ENCODE measurements at regions not wholly inside any gene's neighbourhood (a gene's known extent, or its start where the extent isn't known, plus 50 kb on each side); places are given as distances from the start of the nearest gene placed in this dataset.

DNA sequence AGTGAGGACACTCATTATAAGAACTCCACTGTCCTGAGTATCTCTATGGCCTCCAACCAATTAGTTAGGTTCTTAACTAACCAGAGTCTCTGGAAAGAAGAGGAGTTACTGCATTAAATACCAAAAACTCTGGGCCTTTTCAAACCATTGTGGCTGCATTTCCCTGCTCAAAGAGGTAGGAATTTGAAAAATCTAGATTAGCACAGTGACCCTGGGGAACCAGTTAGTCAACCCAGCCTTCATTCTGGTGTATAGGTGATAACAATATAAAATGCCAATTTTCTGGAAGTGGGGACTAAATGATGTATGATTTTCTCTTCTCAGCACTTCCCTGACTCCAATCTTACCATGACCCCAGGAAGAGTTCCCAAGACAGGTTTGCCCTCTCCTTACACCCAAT lies 287.8 kb upstream of the SETBP1 start:
- no peak for TF ChIP-seq CTCF (IDR thresholded peaks at IDR 0.05 in 2 of 3, conservative IDR thresholded peaks at IDR 0.05 in 1 of 3; ENCODE audit: borderline replicate concordance in 1 of 3, insufficient read depth in 1 of 3, low read depth in 2 of 3, low read length in 2 of 3)
- TF ChIP-seq ZNF274 (IDR thresholded peaks at IDR 0.05; ENCODE audit: low read depth, low read length), result no peak
- no peak for TF ChIP-seq REST (IDR thresholded peaks at IDR 0.05; ENCODE audit: low read depth)
- no peak for TF ChIP-seq RAD21 (IDR thresholded peaks at IDR 0.05; ENCODE audit: low read depth)
- TF ChIP-seq EZH2 (IDR thresholded peaks at IDR 0.05), result no peak

Data from HCT116 (cell line).